ENCODE measurements at regions not wholly inside any gene's neighbourhood (a gene's known extent, or its start where the extent isn't known, plus 50 kb on each side); places are given as distances from the start of the nearest gene placed in this dataset.
"Not testable (repeated sequence)": the region's sequence is repeated elsewhere in the genome, so short reads cannot be mapped to it uniquely, and the experiment has no call there.

GRCh38 chr6:28607990-28608389, 82.3 kb downstream of the GPX5 start:
- H3K27ac Mint-ChIP-seq (ENCODE audit: unreplicated experiment), result peak overlapping the region; percentile 95
- no peak for DNase-seq
- peaks cover 11% of the 10 kb centered on the region for H3K27me3 Mint-ChIP-seq (ENCODE audit: unreplicated experiment)
- no peak for TF ChIP-seq CTCF (IDR thresholded peaks at IDR 0.05; ENCODE audit: partially characterized antibody, unreplicated experiment)
- H3K4me1 Mint-ChIP-seq (ENCODE audit: low read depth, unreplicated experiment), result peaks cover 23% of the 10 kb centered on the region
- peaks cover 12% of the 10 kb centered on the region for H3K9me3 Mint-ChIP-seq (ENCODE audit: unreplicated experiment)
- no peaks in the 10 kb centered on the region for H3K36me3 Mint-ChIP-seq (ENCODE audit: unreplicated experiment)
- peak overlapping the region; percentile 81 for H3K4me3 Mint-ChIP-seq (ENCODE audit: unreplicated experiment)

- no peak for TF ChIP-seq CTCF (IDR thresholded peaks at IDR 0.05; ENCODE audit: partially characterized antibody, unreplicated experiment)
- H3K27me3 Mint-ChIP-seq (ENCODE audit: unreplicated experiment), result peaks cover 11% of the 10 kb centered on the region
- no peak for DNase-seq
- no peak overlapping the region for H3K27ac Mint-ChIP-seq (ENCODE audit: unreplicated experiment)
- peaks cover 12% of the 10 kb centered on the region for H3K9me3 Mint-ChIP-seq (ENCODE audit: unreplicated experiment)
- H3K36me3 Mint-ChIP-seq (ENCODE audit: unreplicated experiment), result no peaks in the 10 kb centered on the region
- no peak overlapping the region for H3K4me3 Mint-ChIP-seq (ENCODE audit: unreplicated experiment)
- peaks cover 20% of the 10 kb centered on the region for H3K4me1 Mint-ChIP-seq (ENCODE audit: low read depth, unreplicated experiment)
Observed at GRCh38 chr6:28609672-28610071, 84.0 kb downstream of the GPX5 start.

GRCh38 chr6:28615616-28615954, 89.9 kb downstream of the GPX5 start:
- TF ChIP-seq CTCF (IDR thresholded peaks at IDR 0.05; ENCODE audit: partially characterized antibody, unreplicated experiment), result no peak
- peaks cover 4% of the 10 kb centered on the region for H3K9me3 Mint-ChIP-seq (ENCODE audit: unreplicated experiment)
- no peak for DNase-seq
- H3K27ac Mint-ChIP-seq (ENCODE audit: unreplicated experiment), result no peak overlapping the region
- no peaks in the 10 kb centered on the region for H3K36me3 Mint-ChIP-seq (ENCODE audit: unreplicated experiment)
- H3K4me3 Mint-ChIP-seq (ENCODE audit: unreplicated experiment), result no peak overlapping the region
- peaks cover 9% of the 10 kb centered on the region for H3K4me1 Mint-ChIP-seq (ENCODE audit: low read depth, unreplicated experiment)
- peaks cover 1% of the 10 kb centered on the region for H3K27me3 Mint-ChIP-seq (ENCODE audit: unreplicated experiment)

- H3K4me3 Mint-ChIP-seq (ENCODE audit: unreplicated experiment), result peak overlapping the region; percentile 23
- H3K27ac Mint-ChIP-seq (ENCODE audit: unreplicated experiment), result no peak overlapping the region
- peaks cover 14% of the 10 kb centered on the region for H3K4me1 Mint-ChIP-seq (ENCODE audit: low read depth, unreplicated experiment)
- H3K9me3 Mint-ChIP-seq (ENCODE audit: unreplicated experiment), result peaks cover 7% of the 10 kb centered on the region
- H3K27me3 Mint-ChIP-seq (ENCODE audit: unreplicated experiment), result peaks cover 1% of the 10 kb centered on the region
- TF ChIP-seq CTCF (IDR thresholded peaks at IDR 0.05; ENCODE audit: partially characterized antibody, unreplicated experiment), result no peak
- no peak for DNase-seq
- H3K36me3 Mint-ChIP-seq (ENCODE audit: unreplicated experiment), result no peaks in the 10 kb centered on the region
Observed at GRCh38 chr6:28615955-28616747, 90.5 kb downstream of the GPX5 start.

- Mint-ChIP-seq H3K27ac (ENCODE audit: unreplicated experiment) (peak overlapping the region; percentile 18), H3K4me3 (ENCODE audit: unreplicated experiment) (peak overlapping the region; percentile 68), H3K36me3 (ENCODE audit: unreplicated experiment) (no peaks in the 10 kb centered on the region), H3K27me3 (ENCODE audit: unreplicated experiment) (peaks cover 1% of the 10 kb centered on the region), H3K4me1 (ENCODE audit: low read depth, unreplicated experiment) (peaks cover 14% of the 10 kb centered on the region), H3K9me3 (ENCODE audit: unreplicated experiment) (peaks cover 7% of the 10 kb centered on the region)
- peak; percentile 28 for DNase-seq
- TF ChIP-seq CTCF (IDR thresholded peaks at IDR 0.05; ENCODE audit: partially characterized antibody, unreplicated experiment), result no peak
Observed at GRCh38 chr6:28618898-28619555, 93.3 kb downstream of the GPX5 start.

GRCh38 chr6:28621268-28621667, 95.6 kb downstream of the GPX5 start:
- peaks cover 14% of the 10 kb centered on the region for H3K4me1 Mint-ChIP-seq (ENCODE audit: low read depth, unreplicated experiment)
- H3K4me3 Mint-ChIP-seq (ENCODE audit: unreplicated experiment), result peak overlapping the region; percentile 76
- DNase-seq; H3K27me3 Mint-ChIP-seq (ENCODE audit: unreplicated experiment); H3K9me3 Mint-ChIP-seq (ENCODE audit: unreplicated experiment); H3K36me3 Mint-ChIP-seq (ENCODE audit: unreplicated experiment): not testable (repeated sequence)
- peak overlapping the region; percentile 84 for H3K27ac Mint-ChIP-seq (ENCODE audit: unreplicated experiment)

- not testable (repeated sequence) for H3K27me3 Mint-ChIP-seq (ENCODE audit: unreplicated experiment); DNase-seq; H3K4me3 Mint-ChIP-seq (ENCODE audit: unreplicated experiment); H3K27ac Mint-ChIP-seq (ENCODE audit: unreplicated experiment); H3K36me3 Mint-ChIP-seq (ENCODE audit: unreplicated experiment); H3K9me3 Mint-ChIP-seq (ENCODE audit: unreplicated experiment)
- H3K4me1 Mint-ChIP-seq (ENCODE audit: low read depth, unreplicated experiment), result peaks cover 12% of the 10 kb centered on the region
Observed at GRCh38 chr6:28623242-28623641, 97.6 kb downstream of the GPX5 start.

Data from glutamatergic neuron (in vitro differentiated cells).